ENCODE measurements at regions not wholly inside any gene's neighbourhood (a gene's known extent, or its start where the extent isn't known, plus 50 kb on each side); places are given as distances from the start of the nearest gene placed in this dataset.

DNA sequence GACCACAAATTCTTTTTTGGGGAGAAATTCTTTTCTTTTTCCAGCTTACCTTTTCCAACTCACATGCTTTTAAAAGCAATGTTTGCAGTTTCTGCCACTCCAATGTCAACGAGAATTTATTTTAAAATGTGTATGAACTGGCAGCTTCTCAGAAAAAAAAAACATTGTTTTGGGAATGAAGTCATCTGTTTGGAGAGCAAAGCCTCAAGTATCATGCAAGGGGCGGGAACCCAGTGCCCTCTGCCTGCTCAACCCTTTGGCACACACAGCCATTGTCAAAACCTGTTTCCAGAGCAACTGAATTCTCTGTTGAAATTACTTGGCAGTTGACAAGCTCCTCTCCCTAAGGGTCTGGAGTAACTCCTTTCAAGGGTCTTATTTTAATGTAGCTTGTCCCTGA, 128.5 kb downstream of the QPCT start:
- TF ChIP-seq, protein P1, sequence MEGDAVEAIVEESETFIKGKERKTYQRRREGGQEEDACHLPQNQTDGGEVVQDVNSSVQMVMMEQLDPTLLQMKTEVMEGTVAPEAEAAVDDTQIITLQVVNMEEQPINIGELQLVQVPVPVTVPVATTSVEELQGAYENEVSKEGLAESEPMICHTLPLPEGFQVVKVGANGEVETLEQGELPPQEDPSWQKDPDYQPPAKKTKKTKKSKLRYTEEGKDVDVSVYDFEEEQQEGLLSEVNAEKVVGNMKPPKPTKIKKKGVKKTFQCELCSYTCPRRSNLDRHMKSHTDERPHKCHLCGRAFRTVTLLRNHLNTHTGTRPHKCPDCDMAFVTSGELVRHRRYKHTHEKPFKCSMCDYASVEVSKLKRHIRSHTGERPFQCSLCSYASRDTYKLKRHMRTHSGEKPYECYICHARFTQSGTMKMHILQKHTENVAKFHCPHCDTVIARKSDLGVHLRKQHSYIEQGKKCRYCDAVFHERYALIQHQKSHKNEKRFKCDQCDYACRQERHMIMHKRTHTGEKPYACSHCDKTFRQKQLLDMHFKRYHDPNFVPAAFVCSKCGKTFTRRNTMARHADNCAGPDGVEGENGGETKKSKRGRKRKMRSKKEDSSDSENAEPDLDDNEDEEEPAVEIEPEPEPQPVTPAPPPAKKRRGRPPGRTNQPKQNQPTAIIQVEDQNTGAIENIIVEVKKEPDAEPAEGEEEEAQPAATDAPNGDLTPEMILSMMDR (IDR thresholded peaks at IDR 0.05) = no peak
- no peak for TF ChIP-seq POLR2A (IDR thresholded peaks at IDR 0.05; ENCODE audit: low read depth)
- no peak for TF ChIP-seq EP300 (IDR thresholded peaks at IDR 0.05)
- no peak for TF ChIP-seq POLR2AphosphoS5 (IDR thresholded peaks at IDR 0.05)

Measured in esophagus muscularis mucosa (tissue), 4 donors.